GM23248 (cell line): ENCODE measurements at regions not wholly inside any gene's neighbourhood (a gene's known extent, or its start where the extent isn't known, plus 50 kb on each side); places are given as distances from the start of the nearest gene placed in this dataset.
A peak's percentile ranks its signal among the peaks of the same experiment; 100 is the strongest.

Source experiments
- DNase-seq: peaks from one replicate; pipeline ENCODE4 v3.0.0-alpha.2; 2015
- H2AFZ ChIP-seq: fragments of 200-600 bp; sonication (generic); 2 replicates; pipeline ENCODE4 v1.6.1; 2016; ENCODE audit warnings: antibody characterized with exemption
- H3F3A ChIP-seq: fragments of 200-600 bp; sonication (generic); 2 replicates; pipeline ENCODE4 v1.6.1; 2016; ENCODE audit warnings: mild to moderate bottlenecking, antibody characterized with exemption, mixed run types; ENCODE audit not compliant: insufficient read depth
- H3K27ac ChIP-seq: fragments of 200-600 bp; sonication (generic); 2 replicates; pipeline ENCODE4 v1.5.1; 2016; ENCODE audit warnings: mild to moderate bottlenecking
- H3K27me3 ChIP-seq: fragments of 200-600 bp; sonication (generic); replicated peaks from 2 replicates; pipeline ENCODE4 v1.6.1; 2016; ENCODE audit warnings: mild to moderate bottlenecking; ENCODE audit not compliant: insufficient read depth
- H3K36me3 ChIP-seq: fragments of 200-600 bp; sonication (generic); 2 replicates; pipeline ENCODE4 v1.6.1; 2016; ENCODE audit warnings: low read depth, mild to moderate bottlenecking
- H3K4me1 ChIP-seq: fragments of 200-600 bp; sonication (generic); 2 replicates; pipeline ENCODE4 v1.6.1; 2016; ENCODE audit warnings: mild to moderate bottlenecking; ENCODE audit not compliant: insufficient read depth
- H3K4me2 ChIP-seq: fragments of 200-600 bp; sonication (generic); one replicate; pipeline ENCODE4 v1.6.1; 2016; ENCODE audit warnings: mild to moderate bottlenecking; ENCODE audit not compliant: unreplicated experiment
- H3K4me3 ChIP-seq: fragments of 200-600 bp; sonication (generic); 2 replicates; pipeline ENCODE4 v1.5.1; 2016; ENCODE audit warnings: mild to moderate bottlenecking
- H3K79me2 ChIP-seq: fragments of 200-600 bp; sonication (generic); 2 replicates; pipeline ENCODE4 v1.6.1; 2016; ENCODE audit warnings: mild to moderate bottlenecking; ENCODE audit not compliant: insufficient read depth
- H3K9ac ChIP-seq: fragments of 200-600 bp; sonication (generic); 2 replicates; pipeline ENCODE4 v1.6.1; 2016; ENCODE audit warnings: mild to moderate bottlenecking
- H3K9me2 ChIP-seq: fragments of 200-600 bp; sonication (generic); 2 replicates; pipeline ENCODE4 v1.6.1; 2016; ENCODE audit warnings: mixed run types, mild to moderate bottlenecking, moderate library complexity; ENCODE audit not compliant: insufficient read depth
- H3K9me3 ChIP-seq: fragments of 200-600 bp; sonication (generic); one replicate; pipeline ENCODE4 v1.6.1; 2017; ENCODE audit warnings: low read depth
- H4K20me1 ChIP-seq: fragments of 200-600 bp; sonication (generic); 2 replicates; pipeline ENCODE4 v1.6.0; 2016; ENCODE audit not compliant: insufficient read depth
- EZH2 ChIP-seq: fragments of 200-600 bp; sonication (generic); IDR thresholded peaks from 2 replicates; pipeline ENCODE4 v1.6.1; 2018; ENCODE audit warnings: antibody characterized with exemption, mild to moderate bottlenecking; ENCODE audit not compliant: insufficient read depth, poor library complexity, severe bottlenecking
- EZH2phosphoT487 ChIP-seq: fragments of 200-600 bp; sonication (generic); IDR thresholded peaks from 2 replicates; pipeline ENCODE4 v1.6.1; 2018; ENCODE audit warnings: antibody characterized with exemption, moderate library complexity, mild to moderate bottlenecking, low read depth; ENCODE audit not compliant: insufficient read depth
- WGBS, 2 experiments: methylation state at CpG; one replicate each; pipeline ENCODE4 v1.1.6; 2015 to 2017; ENCODE audit warnings: low lambda C conversion rate in 2 of 2, low coverage in 1 of 2; ENCODE audit errors: missing lambda C conversion rate in 2 of 2; 5-methylcytosine and 5-hydroxymethylcytosine counted together
- in situ Hi-C: fragments of 300-500 bp; cut with MboI; formaldehyde crosslinking; loops from 2 replicates; pipeline ENCODE4 v1.15.0; 2020

- no peaks in the 10 kb centered on the region for H4K20me1 ChIP-seq
- H3K9me3 ChIP-seq: no peaks in the 10 kb centered on the region
- H3K27me3 ChIP-seq: no peaks in the 10 kb centered on the region
- no peaks in the 10 kb centered on the region for H3K9me2 ChIP-seq
- no peaks in the 10 kb centered on the region for H3K79me2 ChIP-seq
- no peak for TF ChIP-seq EZH2phosphoT487
- TF ChIP-seq EZH2: no peak
- peaks cover 34% of the 10 kb centered on the region for H3K4me1 ChIP-seq
- H3F3A ChIP-seq: peaks cover 31% of the 10 kb centered on the region
- no peaks in the 10 kb centered on the region for H3K36me3 ChIP-seq
- DNase-seq: peak; percentile 96
- H2AFZ ChIP-seq: peak overlapping the region; percentile 89
- H3K9ac ChIP-seq: peak overlapping the region; percentile 60
- in situ Hi-C loops: no loop called here
- H3K4me2 ChIP-seq: peak overlapping the region; percentile 63
- WGBS, 2 experiments: 7 to 10% methylated on average over 6 of the region's 6 CpGs
- H3K4me3 ChIP-seq: peak overlapping the region; percentile 25; the same call in 1 of the 2 replicates
- H3K27ac ChIP-seq: peak overlapping the region; percentile 88
Measured at GRCh38 chr9:70466976-70467561, 52.6 kb upstream of the KLF9 start.

GRCh38 chr9:70465904-70466303 is 51.4 kb upstream of the KLF9 start:
- Histone ChIP-seq H3K9ac (no peak overlapping the region), H3K9me2 (no peaks in the 10 kb centered on the region), H3K4me3 (no peak overlapping the region), H3K27ac (no peak overlapping the region), H2AFZ (no peak overlapping the region), H3F3A (peaks cover 29% of the 10 kb centered on the region), H3K36me3 (no peaks in the 10 kb centered on the region), H3K4me2 (no peak overlapping the region), H3K79me2 (no peaks in the 10 kb centered on the region), H3K27me3 (no peaks in the 10 kb centered on the region), H3K9me3 (no peaks in the 10 kb centered on the region), H4K20me1 (no peaks in the 10 kb centered on the region), H3K4me1 (peaks cover 30% of the 10 kb centered on the region)
- WGBS, 2 experiments: 74 to 76% methylated on average over 7 to 8 of the region's 8 CpGs
- TF ChIP-seq EZH2phosphoT487 (no peak), EZH2 (no peak)
- no peak for DNase-seq
- in situ Hi-C loops: no loop called here

GRCh38 chr9:70465398-70465797 is 50.9 kb upstream of the KLF9 start:
- no peaks in the 10 kb centered on the region for H3K27me3 ChIP-seq
- H3K4me3 ChIP-seq: no peak overlapping the region
- peaks cover 24% of the 10 kb centered on the region for H3F3A ChIP-seq
- no peak overlapping the region for H3K9ac ChIP-seq
- H2AFZ ChIP-seq: no peak overlapping the region
- DNase-seq: no peak
- WGBS, 2 experiments: 89% methylated on average over 6 of the region's 6 CpGs
- in situ Hi-C loops: no loop called here
- no peaks in the 10 kb centered on the region for H3K9me2 ChIP-seq
- peaks cover 25% of the 10 kb centered on the region for H3K4me1 ChIP-seq
- H3K4me2 ChIP-seq: no peak overlapping the region
- no peaks in the 10 kb centered on the region for H3K9me3 ChIP-seq
- H4K20me1 ChIP-seq: no peaks in the 10 kb centered on the region
- no peak overlapping the region for H3K27ac ChIP-seq
- no peaks in the 10 kb centered on the region for H3K36me3 ChIP-seq
- TF ChIP-seq EZH2phosphoT487: no peak
- no peak for TF ChIP-seq EZH2
- no peaks in the 10 kb centered on the region for H3K79me2 ChIP-seq
